GM19238 (cell line): ENCODE measurements at regions not wholly inside any gene's neighbourhood (a gene's known extent, or its start where the extent isn't known, plus 50 kb on each side); places are given as distances from the start of the nearest gene placed in this dataset.

Experiments used
- DNase-seq: peaks from one replicate; pipeline ENCODE4 v3.0.0; 2011; ENCODE audit warnings: low spot score; ENCODE audit not compliant: insufficient read length

- DNase-seq = no peak
Observed at GRCh38 chr13:86937316-86937715, 733.9 kb upstream of the SLITRK5 start.

- DNase-seq = no peak
Observed at GRCh38 chr13:86945584-86945983, 725.6 kb upstream of the SLITRK5 start.

GRCh38 chr13:86946734-86947133 is 724.4 kb upstream of the SLITRK5 start:
- DNase-seq = no peak

GRCh38 chr13:86954341-86954740 is 716.8 kb upstream of the SLITRK5 start:
- no peak for DNase-seq

GRCh38 chr13:86960876-86961275 is 710.3 kb upstream of the SLITRK5 start:
- DNase-seq = no peak

- no peak for DNase-seq
Observed at GRCh38 chr13:86974251-86974994, 696.7 kb upstream of the SLITRK5 start.

- no peak for DNase-seq
Observed at GRCh38 chr13:86974995-86975328, 696.2 kb upstream of the SLITRK5 start.

- no peak for DNase-seq
Observed at GRCh38 chr13:86976521-86977324, 694.4 kb upstream of the SLITRK5 start.

GRCh38 chr13:86986448-86986847 is 684.7 kb upstream of the SLITRK5 start:
- DNase-seq = no peak

GRCh38 chr13:86992251-86992650 is 678.9 kb upstream of the SLITRK5 start:
- DNase-seq = no peak

- no peak for DNase-seq
Observed at GRCh38 chr13:87003265-87003664, 667.9 kb upstream of the SLITRK5 start.

- no peak for DNase-seq
Observed at GRCh38 chr13:87005511-87005910, 665.7 kb upstream of the SLITRK5 start.

GRCh38 chr13:87035526-87035925 is 635.6 kb upstream of the SLITRK5 start:
- no peak for DNase-seq

- no peak for DNase-seq
Observed at GRCh38 chr13:87042946-87043345, 628.2 kb upstream of the SLITRK5 start.

- DNase-seq = no peak
Observed at GRCh38 chr13:87052731-87053130, 618.4 kb upstream of the SLITRK5 start.

GRCh38 chr13:87057807-87058520 is 613.2 kb upstream of the SLITRK5 start:
- DNase-seq = no peak

GRCh38 chr13:87058786-87059329 is 612.3 kb upstream of the SLITRK5 start:
- no peak for DNase-seq

GRCh38 chr13:87078947-87079795 is 592.0 kb upstream of the SLITRK5 start:
- no peak for DNase-seq

GRCh38 chr13:87080100-87080779 is 590.9 kb upstream of the SLITRK5 start:
- DNase-seq = no peak

GRCh38 chr13:87084192-87084591 is 587.0 kb upstream of the SLITRK5 start:
- no peak for DNase-seq
